ENCODE measurements at regions not wholly inside any gene's neighbourhood (a gene's known extent, or its start where the extent isn't known, plus 50 kb on each side); places are given as distances from the start of the nearest gene placed in this dataset.
A peak's percentile ranks its signal among the peaks of the same experiment; 100 is the strongest.

GRCh38 chr6:134819236-134819635 is 130.7 kb downstream of the ALDH8A1 start:
- no peak for TF ChIP-seq POLR2A (IDR thresholded peaks at IDR 0.05)
- TF ChIP-seq CTCF (IDR thresholded peaks at IDR 0.05): no peak
- Histone ChIP-seq H3K36me3 (no peaks in the 10 kb centered on the region), H3K27ac (no peak overlapping the region), H3K4me1 (peaks cover 4 to 32% of the 10 kb centered on the region in 2 donors), H3K4me3 (replicated peaks in 1 of 3) (no peak overlapping the region), H3K27me3 (no peaks in the 10 kb centered on the region), H3K9me3 (no peaks in the 10 kb centered on the region)
- intact Hi-C loops (cut with DNase I): loop anchor here (10.0 kb wide), 1 partner anchor 174 kb away; no protein-coding TSS in a partner anchor
- DNase-seq: no peak
- WGBS, 2 donors: 91 to 92% methylated on average over 2 of the region's 2 CpGs

- Histone ChIP-seq H3K27me3 (no peaks in the 10 kb centered on the region), H3K36me3 (no peaks in the 10 kb centered on the region), H3K27ac (no peak overlapping the region), H3K9me3 (no peaks in the 10 kb centered on the region), H3K4me1 (peaks cover 17 to 35% of the 10 kb centered on the region in 2 donors), H3K4me3 (replicated peaks in 1 of 3) (no peak overlapping the region)
- TF ChIP-seq CTCF (IDR thresholded peaks at IDR 0.05) (no peak), POLR2A (IDR thresholded peaks at IDR 0.05) (no peak)
- WGBS, 2 donors: 97 to 98% methylated on average over 10 of the region's 10 CpGs
- intact Hi-C loops (cut with DNase I): loop anchor here (10.0 kb wide), 1 partner anchor 173 kb away; no protein-coding TSS in a partner anchor
- DNase-seq: no peak
Measured at GRCh38 chr6:134817448-134817847, 132.5 kb downstream of the ALDH8A1 start.

- Histone ChIP-seq H3K27ac (no peak overlapping the region), H3K4me3 (replicated peaks in 1 of 3) (no peak overlapping the region), H3K36me3 (no peaks in the 10 kb centered on the region), H3K27me3 (no peaks in the 10 kb centered on the region), H3K9me3 (no peaks in the 10 kb centered on the region), H3K4me1 (peaks cover 19 to 33% of the 10 kb centered on the region in 2 donors)
- TF ChIP-seq CTCF (IDR thresholded peaks at IDR 0.05): no peak
- TF ChIP-seq POLR2A (IDR thresholded peaks at IDR 0.05): no peak
- DNase-seq: peak; percentile 37 to 38
- WGBS, 2 donors: 69 to 73% methylated on average over 3 of the region's 3 CpGs
- intact Hi-C loops (cut with DNase I): loop anchor here (10.0 kb wide), 1 partner anchor 172 kb away; no protein-coding TSS in a partner anchor
Measured at GRCh38 chr6:134816780-134817179, 133.1 kb downstream of the ALDH8A1 start.

- TF ChIP-seq CTCF (IDR thresholded peaks at IDR 0.05) (no peak), POLR2A (IDR thresholded peaks at IDR 0.05) (no peak)
- no peak overlapping the region for H3K4me3 ChIP-seq (replicated peaks in 1 of 3)
- intact Hi-C loops (cut with DNase I): loop anchor here (10.0 kb wide), 1 partner anchor 171 kb away; no protein-coding TSS in a partner anchor
- no peaks in the 10 kb centered on the region for H3K9me3 ChIP-seq
- no peaks in the 10 kb centered on the region for H3K36me3 ChIP-seq
- no peak overlapping the region for H3K27ac ChIP-seq
- H3K4me1 ChIP-seq: peaks cover 23 to 28% of the 10 kb centered on the region in 2 donors
- no peaks in the 10 kb centered on the region for H3K27me3 ChIP-seq
- no peak for DNase-seq
- 0 to 61% methylated on average over 1 of the region's 1 CpG for WGBS, 2 donors
Measured at GRCh38 chr6:134816300-134816699, 133.6 kb downstream of the ALDH8A1 start.

GRCh38 chr6:134814076-134814695 is 135.7 kb downstream of the ALDH8A1 start:
- no peak for TF ChIP-seq POLR2A (IDR thresholded peaks at IDR 0.05)
- TF ChIP-seq CTCF (IDR thresholded peaks at IDR 0.05): no peak
- 92 to 95% methylated on average over 4 of the region's 4 CpGs for WGBS, 2 donors

More at GRCh38 chr6:134814076-134814695, 135.7 kb downstream of the ALDH8A1 start:
- H3K9me3 ChIP-seq: no peaks in the 10 kb centered on the region
- H3K4me1 ChIP-seq: peaks cover 24% of the 10 kb centered on the region in 2 donors
- H3K4me3 ChIP-seq (replicated peaks in 1 of 3): no peak overlapping the region
- no peaks in the 10 kb centered on the region for H3K27me3 ChIP-seq
- no peaks in the 10 kb centered on the region for H3K36me3 ChIP-seq
- DNase-seq: no peak
- intact Hi-C loops (cut with DNase I): loop anchor here (5.0 to 10.0 kb wide), 2 partner anchors 169 to 637 kb away; no protein-coding TSS in a partner anchor
- H3K27ac ChIP-seq: no peak overlapping the region
